ENCODE measurements at regions not wholly inside any gene's neighbourhood (a gene's known extent, or its start where the extent isn't known, plus 50 kb on each side); places are given as distances from the start of the nearest gene placed in this dataset.
"Not testable (repeated sequence)": the region's sequence is repeated elsewhere in the genome, so short reads cannot be mapped to it uniquely, and the experiment has no call there.

DNA sequence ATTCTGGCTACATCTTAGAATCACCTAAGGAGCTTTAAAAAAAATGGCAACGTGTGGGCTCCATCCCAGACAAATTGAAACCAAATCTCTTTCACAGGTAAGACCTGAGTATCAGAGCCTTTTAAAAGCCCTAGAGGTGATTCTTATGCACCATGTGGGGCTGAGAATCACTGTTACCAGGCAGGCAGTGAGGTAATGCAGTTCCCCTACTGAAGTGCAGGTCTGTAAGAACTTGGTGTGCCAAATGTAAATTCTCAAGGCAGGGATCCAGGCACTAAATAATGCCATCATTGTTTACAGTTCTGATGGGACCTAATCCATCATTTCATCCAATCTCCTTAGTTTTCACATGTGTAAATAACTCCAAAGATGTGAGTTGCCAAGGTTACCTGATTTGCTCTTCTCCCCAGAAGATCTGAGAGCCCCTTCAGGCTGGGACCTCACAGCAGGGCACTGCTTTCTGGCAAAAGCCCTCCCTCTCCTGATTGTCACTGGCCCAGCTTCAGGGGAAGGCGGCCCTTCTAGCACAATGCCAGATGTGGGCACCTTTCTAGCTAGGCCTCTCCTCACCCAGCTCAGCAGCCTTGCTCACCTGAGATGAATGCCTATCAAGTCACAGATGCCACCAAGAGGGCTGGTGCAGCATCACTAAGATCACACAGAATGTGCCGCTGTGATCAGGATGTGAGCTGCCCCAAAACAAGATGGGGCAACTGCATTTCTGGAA is 73.6 kb upstream of the RGPD5 start:
- no peak for DNase-seq

DNA sequence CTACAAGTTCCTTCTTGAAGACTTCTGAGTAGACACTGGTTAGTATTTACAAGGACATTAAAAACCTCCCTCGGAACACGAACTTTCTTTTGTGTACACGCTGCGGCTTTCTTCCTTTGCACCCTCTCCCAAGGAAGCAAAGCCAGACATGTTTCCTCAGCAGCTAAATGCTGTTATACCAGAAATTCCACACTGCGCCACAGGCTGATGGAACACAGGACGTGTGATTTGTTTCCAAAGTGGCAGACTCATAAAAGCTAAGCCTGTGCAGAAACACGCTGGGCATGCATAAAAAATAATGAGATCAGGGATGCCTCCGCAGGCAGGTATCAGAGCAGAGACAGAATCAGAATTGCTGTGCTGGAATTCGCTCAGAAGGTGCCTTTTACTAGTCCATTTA is 73.0 kb upstream of the RGPD5 start:
- DNase-seq, result no peak

DNA sequence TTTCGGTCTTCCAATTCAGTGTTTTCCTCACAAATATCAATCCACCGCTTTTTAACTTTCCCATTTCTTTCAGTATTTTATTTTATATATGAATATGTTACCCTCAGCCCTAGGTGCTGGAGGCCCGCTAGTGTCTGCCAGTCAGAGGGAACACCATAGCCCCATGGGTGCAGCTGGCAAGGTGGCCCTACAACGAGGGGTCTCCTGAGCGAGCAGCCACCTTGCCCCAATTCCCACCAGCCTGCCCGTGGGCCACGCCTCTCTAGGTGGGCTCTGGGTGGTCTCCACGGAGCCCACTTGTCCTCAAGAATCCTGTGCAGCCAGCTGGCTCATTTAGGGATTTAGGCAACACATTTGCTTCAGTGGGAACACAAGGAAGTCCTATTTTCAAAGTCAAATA is 72.5 kb upstream of the RGPD5 start:
- no peak for DNase-seq

GRCh38 chr2:109722026-109722425 is 72.1 kb upstream of the RGPD5 start:
- DNase-seq, result no peak

- DNase-seq, result not testable (repeated sequence)
These were observed 71.5 kb upstream of the RGPD5 start for GRCh38 chr2:109722640-109723039.

DNA sequence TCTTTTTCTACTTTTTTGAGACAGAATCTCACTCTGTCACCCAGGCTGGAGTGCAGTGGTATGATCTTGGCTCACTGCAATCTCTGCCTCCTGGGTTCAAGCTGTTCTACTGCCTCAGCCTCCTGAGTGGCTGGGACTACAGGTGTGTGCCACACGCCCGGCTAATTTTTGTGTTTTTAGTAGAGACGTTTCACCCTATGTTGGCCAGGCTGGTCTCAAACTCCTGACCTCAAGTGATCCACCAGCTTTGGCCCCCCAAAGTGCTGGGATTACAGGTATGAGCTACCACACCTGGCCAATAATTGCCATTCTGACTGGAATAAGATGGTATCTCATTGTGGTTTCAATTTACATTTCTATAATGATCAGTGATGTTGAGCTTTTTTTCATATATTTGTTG is 71.0 kb upstream of the RGPD5 start:
- not testable (repeated sequence) for DNase-seq

GRCh38 chr2:109724533-109725460 is 69.3 kb upstream of the RGPD5 start:
- no peak for DNase-seq

DNA sequence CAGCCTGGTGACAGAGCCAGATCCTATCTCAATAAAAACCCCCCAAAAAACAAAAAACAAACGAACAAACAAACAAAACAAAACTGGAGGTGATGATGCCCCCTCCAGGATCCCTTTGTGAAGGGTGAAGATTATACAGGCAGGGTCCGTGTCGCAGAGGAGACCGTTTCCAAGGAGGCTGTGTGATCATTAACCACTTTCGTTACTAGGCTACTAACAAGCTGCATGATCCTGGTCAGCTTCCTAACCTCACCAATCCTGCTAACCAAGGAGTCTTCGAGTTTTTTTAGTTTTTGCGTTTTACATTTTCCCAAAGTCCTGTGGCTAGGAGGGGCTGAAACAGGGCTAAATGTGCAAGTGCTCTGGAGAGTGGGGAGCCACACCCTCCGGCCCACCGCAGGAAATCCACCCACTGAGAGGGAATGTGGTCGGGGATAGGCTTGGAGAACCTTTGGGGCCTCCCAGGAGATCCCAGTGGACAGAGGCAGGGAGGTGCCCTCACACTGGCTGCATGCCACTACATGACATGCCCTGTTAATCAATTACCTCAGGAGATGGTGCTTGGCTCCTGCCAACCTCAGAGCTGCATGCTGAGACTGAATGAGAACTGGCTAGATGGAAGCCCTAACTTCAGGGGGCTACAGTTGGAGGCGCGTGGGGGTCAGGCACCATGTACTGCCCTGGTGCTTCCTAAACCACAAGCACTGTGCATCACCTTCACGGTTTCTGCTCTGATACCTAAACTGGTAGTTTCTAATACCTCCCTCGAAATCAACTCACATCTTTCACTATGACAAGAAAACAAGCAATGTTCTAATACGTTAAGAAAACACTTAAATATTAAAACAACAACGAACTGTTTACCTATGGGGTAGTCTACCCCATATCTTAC is 67.5 kb upstream of the RGPD5 start:
- DNase-seq, result no peak

GRCh38 chr2:109727929-109728447 is 66.1 kb upstream of the RGPD5 start:
- no peak for DNase-seq

DNA sequence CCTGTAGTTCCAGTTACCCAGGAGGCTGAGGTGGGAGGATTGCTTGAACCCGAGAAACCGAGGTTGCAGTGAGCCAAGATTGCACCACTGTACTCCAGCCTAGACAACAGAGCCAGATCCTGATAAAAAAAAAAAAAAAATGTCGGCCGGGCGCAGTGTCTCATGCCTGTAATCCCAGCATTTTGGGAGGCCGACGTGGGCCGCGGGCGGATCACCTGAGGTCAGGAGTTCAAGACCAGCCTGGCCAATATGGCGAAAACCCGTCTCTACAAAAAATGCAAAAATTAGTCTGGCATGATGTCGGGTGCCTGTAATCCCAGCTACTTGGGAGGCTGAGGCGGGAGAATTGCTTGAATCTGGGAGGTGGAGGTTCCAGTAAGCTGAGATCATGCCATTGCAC is 60.4 kb upstream of the RGPD5 start:
- DNase-seq, result not testable (repeated sequence)

GRCh38 chr2:109736177-109736827 is 57.8 kb upstream of the RGPD5 start:
- DNase-seq, result no peak
